SJSA1 (cell line): ENCODE measurements at regions not wholly inside any gene's neighbourhood (a gene's known extent, or its start where the extent isn't known, plus 50 kb on each side); places are given as distances from the start of the nearest gene placed in this dataset.
A peak's percentile ranks its signal among the peaks of the same experiment; 100 is the strongest.

Experiments
- DNase-seq, 2 experiments: peaks; one replicate each; pipeline ENCODE4 v3.0.0-alpha.2; 2015 to 2020; ENCODE audit warnings: low spot score in 2 of 2, low read depth in 1 of 2
- H3K27ac ChIP-seq: fragments of 250-450 bp; sonication (Bioruptor Pico); 2 replicates; pipeline ENCODE4 v1.5.1; 2020; ENCODE audit warnings: mild to moderate bottlenecking, moderate library complexity
- H3K27me3 ChIP-seq: fragments of 250-450 bp; sonication (Bioruptor Pico); replicated peaks from 2 replicates; pipeline ENCODE4 v1.5.1; 2020; ENCODE audit warnings: mild to moderate bottlenecking, moderate library complexity
- H3K36me3 ChIP-seq: fragments of 250-450 bp; sonication (Bioruptor Pico); 2 replicates; pipeline ENCODE4 v1.5.1; 2020; ENCODE audit warnings: mild to moderate bottlenecking
- H3K4me1 ChIP-seq: fragments of 250-450 bp; sonication (Bioruptor Pico); replicated peaks from 2 replicates; pipeline ENCODE4 v1.6.1; 2021; ENCODE audit warnings: mild to moderate bottlenecking
- H3K4me3 ChIP-seq: fragments of 250-450 bp; sonication (Bioruptor Pico); 2 replicates; pipeline ENCODE4 v1.5.1; 2020; ENCODE audit warnings: mild to moderate bottlenecking
- H3K9me3 ChIP-seq: fragments of 250-450 bp; sonication (Bioruptor Pico); replicated peaks from 2 replicates; pipeline ENCODE4 v1.5.1; 2020; ENCODE audit warnings: mild to moderate bottlenecking

DNA sequence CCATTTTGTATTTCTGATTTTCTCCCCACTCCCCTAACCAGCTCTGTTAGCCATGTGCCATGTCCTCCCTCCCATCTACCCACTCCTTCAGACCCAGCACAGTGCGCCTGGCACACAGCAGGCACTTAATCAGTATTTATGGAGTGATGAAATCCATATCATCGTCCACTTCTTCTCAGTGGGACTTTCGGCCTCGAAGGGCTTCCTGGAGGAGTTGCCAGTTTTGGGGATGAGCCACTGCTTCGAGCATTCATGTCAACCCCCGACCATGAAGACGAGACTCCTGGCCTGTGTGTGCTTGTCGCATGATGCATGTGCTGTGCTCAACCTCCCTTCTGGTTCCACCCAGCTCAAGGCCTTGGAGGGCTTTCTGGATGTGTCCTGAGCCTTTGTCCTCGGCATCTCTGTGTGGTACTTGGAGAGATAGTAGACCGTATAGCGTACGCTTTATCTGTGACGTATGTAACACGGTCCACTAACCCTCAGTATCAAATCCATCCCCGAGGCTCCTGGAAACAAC lies 119.5 kb upstream of the RTL1 start:
- peaks cover 29% of the 10 kb centered on the region for H3K36me3 ChIP-seq
- no peak overlapping the region for H3K27ac ChIP-seq
- no peaks in the 10 kb centered on the region for H3K27me3 ChIP-seq
- no peak overlapping the region for H3K4me3 ChIP-seq
- no peaks in the 10 kb centered on the region for H3K4me1 ChIP-seq
- 0 out of 2 replicates have a peak, but pooled peaks cover 2% of the 10 kb centered on the region for H3K9me3 ChIP-seq
- DNase-seq, result peak in 1 of 2 experiments; percentile 16

DNA sequence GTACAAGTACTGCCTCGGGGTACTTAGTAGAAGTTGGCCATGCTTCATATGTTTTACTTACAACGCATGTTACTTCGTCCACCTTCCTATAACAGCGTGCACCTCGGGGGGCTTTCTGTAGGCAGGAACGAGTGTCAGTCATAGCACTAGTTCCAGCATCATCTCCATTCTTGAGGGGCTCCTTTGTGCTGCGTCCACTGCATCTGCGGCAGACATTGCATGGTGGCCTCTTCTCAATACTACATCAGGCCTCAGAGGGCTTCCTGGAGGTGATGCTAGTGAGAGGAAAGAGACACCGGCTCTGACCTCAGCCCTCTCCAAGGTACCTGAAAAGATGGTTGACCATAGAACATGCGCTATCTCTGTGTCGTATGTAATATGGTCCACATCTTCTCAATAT lies 121.2 kb upstream of the RTL1 start:
- H3K4me1 ChIP-seq, result no peaks in the 10 kb centered on the region
- no peak for DNase-seq
- H3K27ac ChIP-seq, result no peak overlapping the region
- H3K9me3 ChIP-seq, result 0 out of 2 replicates have a peak, but pooled peaks cover 2% of the 10 kb centered on the region
- H3K27me3 ChIP-seq, result no peaks in the 10 kb centered on the region
- H3K4me3 ChIP-seq, result no peak overlapping the region
- peaks cover 30% of the 10 kb centered on the region for H3K36me3 ChIP-seq

DNA sequence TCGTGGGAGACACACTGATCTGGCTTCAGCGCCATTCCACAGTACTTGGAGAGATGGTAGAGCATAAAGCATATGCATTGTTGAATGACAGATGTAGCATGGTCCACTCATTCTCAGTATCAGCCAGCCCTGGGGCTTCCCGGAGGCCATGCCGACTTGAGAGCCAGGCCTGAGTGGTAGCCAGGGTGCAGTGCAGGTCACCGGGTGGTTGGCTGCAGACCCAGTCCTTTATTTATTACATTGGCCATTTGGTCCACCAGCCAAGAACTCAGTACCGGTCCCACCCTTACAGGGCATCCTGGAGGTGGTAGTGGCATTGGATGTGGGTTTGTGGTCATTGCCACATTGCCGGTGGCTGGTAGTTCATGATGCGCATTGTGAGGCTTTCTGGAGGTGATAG lies 121.6 kb upstream of the RTL1 start:
- Histone ChIP-seq H3K27me3 (no peaks in the 10 kb centered on the region), H3K9me3 (0 out of 2 replicates have a peak, but pooled peaks cover 2% of the 10 kb centered on the region), H3K4me3 (no peak overlapping the region), H3K27ac (no peak overlapping the region), H3K36me3 (peaks cover 32% of the 10 kb centered on the region), H3K4me1 (no peaks in the 10 kb centered on the region)
- DNase-seq, result no peak

DNA sequence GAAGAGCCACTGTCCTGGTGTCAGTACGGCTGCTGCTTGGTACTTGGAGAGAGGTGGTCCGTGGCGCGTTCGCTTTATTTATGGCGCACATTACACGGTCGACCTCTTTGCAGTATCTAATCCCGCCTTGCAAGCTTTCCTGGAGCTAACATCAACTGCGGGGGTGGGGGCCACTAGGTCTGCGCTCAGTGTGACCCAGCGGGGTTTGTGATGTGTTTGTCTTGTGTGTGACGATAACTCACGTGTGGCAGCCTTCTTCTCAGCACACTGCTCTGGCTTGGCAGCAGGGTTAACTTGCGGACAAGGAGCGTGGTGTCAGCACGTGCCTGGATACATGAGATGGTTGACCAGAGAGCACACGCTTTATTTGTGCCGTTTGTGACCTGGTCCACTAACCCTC lies 122.2 kb upstream of the RTL1 start:
- DNase-seq, result no peak
- Histone ChIP-seq H3K4me1 (no peaks in the 10 kb centered on the region), H3K27me3 (no peaks in the 10 kb centered on the region), H3K27ac (no peak overlapping the region), H3K9me3 (0 out of 2 replicates have a peak, but pooled peaks cover 2% of the 10 kb centered on the region), H3K36me3 (peaks cover 36% of the 10 kb centered on the region), H3K4me3 (no peak overlapping the region)

DNA sequence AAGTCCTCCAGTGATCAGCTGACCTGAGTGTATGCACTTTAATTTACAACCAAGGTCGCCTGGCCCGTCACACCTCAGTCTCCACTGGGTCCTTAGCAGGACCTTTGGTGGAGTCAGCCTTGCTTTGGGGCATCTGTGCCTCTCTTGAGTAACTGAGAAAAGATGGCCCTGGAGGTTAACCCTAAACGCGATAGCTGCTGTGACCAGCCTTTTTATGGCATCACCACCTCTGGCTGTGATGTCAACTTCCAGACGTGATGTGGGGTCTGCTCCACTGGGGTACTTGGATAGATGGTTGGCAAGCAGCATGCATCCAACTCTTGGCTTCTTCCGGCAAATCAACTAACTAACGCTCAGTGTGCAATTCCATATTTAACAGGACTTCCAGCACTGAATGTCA lies 122.8 kb upstream of the RTL1 start:
- Histone ChIP-seq H3K9me3 (no peaks in the 10 kb centered on the region), H3K27me3 (no peaks in the 10 kb centered on the region), H3K36me3 (peaks cover 42% of the 10 kb centered on the region), H3K4me3 (no peak overlapping the region), H3K4me1 (no peaks in the 10 kb centered on the region), H3K27ac (no peak overlapping the region)
- no peak for DNase-seq

DNA sequence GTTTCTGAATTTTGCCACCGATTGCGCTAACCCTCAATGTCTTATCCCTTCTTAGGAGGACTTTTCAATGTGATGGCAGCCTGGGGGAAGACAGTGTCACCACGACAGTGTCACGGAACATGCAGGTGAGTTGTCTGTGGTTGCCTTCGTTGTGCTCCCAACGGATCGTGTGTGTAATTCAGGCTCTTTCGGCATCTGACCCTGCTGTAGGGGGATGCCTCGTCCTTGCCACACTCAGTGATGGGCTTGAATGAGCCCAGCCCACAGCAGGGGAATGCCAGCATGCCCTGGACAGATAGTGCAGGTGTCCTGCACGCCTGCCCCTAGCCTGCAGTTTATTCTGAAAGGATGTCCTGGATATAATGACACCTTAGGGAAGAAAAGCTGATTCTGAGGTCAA lies 123.8 kb upstream of the RTL1 start:
- Histone ChIP-seq H3K4me1 (no peaks in the 10 kb centered on the region), H3K36me3 (peaks cover 44% of the 10 kb centered on the region), H3K27ac (no peak overlapping the region), H3K4me3 (no peak overlapping the region), H3K27me3 (no peaks in the 10 kb centered on the region), H3K9me3 (no peaks in the 10 kb centered on the region)
- DNase-seq, result no peak

DNA sequence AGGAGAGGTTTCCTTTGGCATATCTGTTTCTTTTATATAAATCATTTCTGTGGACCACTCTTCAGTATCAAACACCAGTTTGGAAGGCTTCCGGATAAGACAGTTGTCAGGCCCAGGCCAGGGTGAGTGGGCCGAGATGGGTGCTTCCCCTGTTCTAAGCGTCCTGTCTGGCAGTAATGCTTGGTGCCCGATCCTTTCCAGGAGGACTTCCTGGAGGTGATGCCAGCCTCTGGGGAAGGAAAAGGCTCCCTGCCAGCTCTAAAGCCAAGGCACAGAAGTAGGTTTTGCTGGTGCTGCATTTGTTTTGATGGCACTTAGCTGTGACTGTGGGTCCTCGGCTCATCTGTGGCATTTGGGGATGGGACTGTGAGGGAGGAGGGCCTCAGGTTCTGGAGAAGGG lies 124.4 kb upstream of the RTL1 start:
- H3K36me3 ChIP-seq, result peaks cover 43% of the 10 kb centered on the region
- H3K4me3 ChIP-seq, result no peak overlapping the region
- no peaks in the 10 kb centered on the region for H3K4me1 ChIP-seq
- DNase-seq, result no peak
- no peak overlapping the region for H3K27ac ChIP-seq
- no peaks in the 10 kb centered on the region for H3K27me3 ChIP-seq
- H3K9me3 ChIP-seq, result no peaks in the 10 kb centered on the region

DNA sequence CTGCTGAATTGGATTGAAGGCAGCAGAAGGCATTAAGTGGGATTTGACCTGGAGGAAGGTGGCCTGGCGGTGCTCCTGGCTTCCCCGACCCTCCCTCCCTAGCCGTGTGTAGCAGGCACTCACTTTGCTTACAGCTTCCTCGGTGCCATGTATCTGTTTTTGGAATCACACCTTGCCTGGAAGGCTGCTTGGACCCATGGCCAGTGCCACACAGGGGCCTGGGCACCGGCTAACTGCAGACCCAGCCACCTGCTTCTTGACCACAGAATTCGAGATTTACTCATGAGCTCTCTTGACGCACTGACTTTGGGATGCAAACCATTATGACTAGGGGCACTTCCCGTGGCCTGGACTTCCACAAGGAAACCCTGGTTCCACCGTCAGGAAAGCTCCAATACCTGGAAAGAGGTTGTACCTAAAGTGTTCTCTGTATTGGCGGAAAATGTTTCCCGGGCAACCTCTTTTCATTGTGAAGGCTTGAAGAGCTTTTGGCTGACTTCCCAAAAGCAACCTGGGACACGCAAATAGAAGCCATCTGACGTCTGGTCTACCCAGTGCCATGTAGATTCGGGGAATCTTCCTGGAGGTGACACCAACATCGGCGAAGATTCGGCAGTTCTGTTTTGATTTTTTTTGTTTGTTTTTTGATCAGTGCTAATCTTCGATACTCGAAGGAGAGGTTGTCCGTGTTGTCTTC lies 125.6 kb upstream of the RTL1 start:
- peaks cover 32% of the 10 kb centered on the region for H3K36me3 ChIP-seq
- H3K27ac ChIP-seq, result no peak overlapping the region
- DNase-seq, result no peak
- no peaks in the 10 kb centered on the region for H3K9me3 ChIP-seq
- no peaks in the 10 kb centered on the region for H3K4me1 ChIP-seq
- H3K27me3 ChIP-seq, result no peaks in the 10 kb centered on the region
- H3K4me3 ChIP-seq, result no peak overlapping the region

DNA sequence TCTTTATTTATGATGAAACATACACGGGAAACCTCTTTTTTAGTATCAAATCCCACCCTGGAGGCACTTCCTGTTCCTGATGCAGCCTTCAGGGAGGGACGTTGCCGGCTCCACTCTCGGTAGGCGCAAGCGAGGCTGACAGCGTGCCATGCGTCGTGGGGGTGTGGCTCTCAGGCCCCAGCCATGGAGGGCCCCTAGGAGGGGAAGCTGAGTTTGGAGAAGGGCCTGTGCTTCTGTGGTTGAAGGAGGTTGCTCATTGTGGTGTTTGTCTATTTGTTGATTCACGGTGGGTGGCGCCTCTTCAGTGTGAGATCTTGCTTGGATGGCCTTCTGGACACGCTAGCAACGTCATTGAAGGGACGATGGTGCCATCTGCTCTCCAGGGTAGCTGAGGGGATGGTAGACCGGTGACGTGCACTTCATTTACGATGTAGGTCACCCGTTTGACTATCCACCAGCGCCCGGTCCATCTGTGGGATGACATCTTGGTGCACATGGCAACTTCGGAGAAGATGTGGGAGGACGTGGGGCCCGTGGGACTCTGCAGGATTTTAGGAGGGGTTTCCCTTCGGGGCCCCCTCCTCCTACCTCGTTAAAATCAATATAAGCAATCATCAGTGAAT lies 126.3 kb upstream of the RTL1 start:
- H3K36me3 ChIP-seq, result peaks cover 27% of the 10 kb centered on the region
- no peak overlapping the region for H3K4me3 ChIP-seq
- no peaks in the 10 kb centered on the region for H3K4me1 ChIP-seq
- no peaks in the 10 kb centered on the region for H3K27me3 ChIP-seq
- no peak for DNase-seq
- H3K27ac ChIP-seq, result no peak overlapping the region
- no peaks in the 10 kb centered on the region for H3K9me3 ChIP-seq

DNA sequence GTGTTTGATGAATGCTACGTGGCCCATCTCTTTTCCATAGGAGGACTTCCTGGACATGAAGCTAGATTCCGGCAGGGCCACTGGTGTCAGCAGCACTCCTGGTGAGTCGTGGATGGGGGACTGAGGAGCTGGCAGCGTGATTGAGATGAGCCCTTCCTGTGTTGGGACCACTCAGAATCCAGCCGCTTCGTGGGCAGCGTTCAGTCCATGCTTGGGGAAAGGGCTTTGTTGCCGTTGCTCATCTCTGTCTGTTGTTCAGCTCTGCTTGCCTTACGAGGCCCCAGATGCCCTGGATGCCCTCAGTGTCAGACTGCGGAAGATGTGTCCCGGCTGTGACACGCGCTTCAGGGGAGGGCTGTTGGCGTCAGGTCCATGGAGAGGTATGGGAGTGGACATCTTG lies 127.1 kb upstream of the RTL1 start:
- Histone ChIP-seq H3K27me3 (no peaks in the 10 kb centered on the region), H3K27ac (no peak overlapping the region), H3K4me3 (no peak overlapping the region), H3K9me3 (no peaks in the 10 kb centered on the region), H3K36me3 (peaks cover 21% of the 10 kb centered on the region), H3K4me1 (no peaks in the 10 kb centered on the region)
- DNase-seq, result no peak

DNA sequence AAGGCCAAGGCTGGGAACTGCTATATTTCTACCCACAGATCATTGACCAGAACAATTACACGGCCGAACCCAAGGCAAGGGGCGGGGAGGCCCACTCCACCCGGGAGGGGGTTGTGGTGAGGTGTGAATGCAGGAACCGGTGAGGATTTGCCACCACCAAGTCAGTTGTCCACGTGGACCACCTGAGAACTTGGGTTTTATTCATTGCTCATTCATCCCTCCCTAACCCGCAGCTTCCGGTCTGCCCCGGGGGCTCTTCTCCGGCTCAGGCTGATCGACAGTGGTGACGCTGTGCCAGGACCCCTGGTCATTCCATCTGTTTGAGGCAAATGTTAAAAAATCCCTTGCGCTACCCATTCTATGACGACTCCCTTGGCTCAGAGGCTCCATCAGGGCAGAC lies 127.7 kb upstream of the RTL1 start:
- Histone ChIP-seq H3K4me3 (no peak overlapping the region), H3K9me3 (no peaks in the 10 kb centered on the region), H3K27ac (no peak overlapping the region), H3K4me1 (no peaks in the 10 kb centered on the region), H3K36me3 (peaks cover 27% of the 10 kb centered on the region), H3K27me3 (no peaks in the 10 kb centered on the region)
- no peak for DNase-seq

DNA sequence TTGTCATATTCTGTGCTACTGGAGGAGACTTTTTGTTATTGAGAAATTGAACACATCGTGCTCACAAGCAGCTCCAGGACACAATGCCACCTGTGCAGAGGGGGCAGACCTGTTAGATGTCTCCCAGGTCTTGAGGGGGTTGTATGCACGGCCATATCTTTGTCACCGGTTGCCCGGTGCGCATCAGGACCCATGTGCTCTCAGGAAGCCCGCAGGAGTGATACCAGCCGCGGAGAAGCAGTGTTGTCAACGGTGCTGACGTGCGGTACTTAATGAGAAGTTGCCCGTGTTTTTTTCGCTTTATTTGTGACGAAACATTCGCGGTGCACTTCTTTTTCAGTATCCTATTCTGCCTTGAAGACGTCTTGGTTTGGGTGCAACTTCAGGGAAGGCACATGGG lies 128.2 kb upstream of the RTL1 start:
- no peak for DNase-seq
- Histone ChIP-seq H3K27ac (no peak overlapping the region), H3K9me3 (no peaks in the 10 kb centered on the region), H3K4me1 (no peaks in the 10 kb centered on the region), H3K4me3 (no peak overlapping the region), H3K27me3 (no peaks in the 10 kb centered on the region), H3K36me3 (peaks cover 30% of the 10 kb centered on the region)

DNA sequence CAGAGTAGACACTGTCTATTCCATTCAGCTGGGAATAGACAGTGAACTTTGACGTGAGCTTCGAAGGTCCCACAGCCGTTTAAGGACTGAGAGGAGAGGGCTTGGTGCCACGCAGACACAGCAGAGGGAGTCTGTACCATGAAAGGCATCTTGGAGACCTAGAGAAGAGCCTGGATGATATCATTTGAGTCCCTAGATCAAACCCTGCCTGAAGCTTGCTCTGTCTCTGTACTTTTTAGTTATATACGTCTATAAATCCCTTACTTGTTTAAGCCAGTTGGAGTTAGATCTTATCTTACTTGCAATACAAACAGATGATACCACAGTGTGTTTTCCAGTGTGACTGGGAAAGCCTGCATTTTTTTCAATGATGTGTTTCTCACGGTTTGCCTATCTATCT lies 128.9 kb upstream of the RTL1 start:
- Histone ChIP-seq H3K4me1 (no peaks in the 10 kb centered on the region), H3K36me3 (peaks cover 36% of the 10 kb centered on the region), H3K9me3 (no peaks in the 10 kb centered on the region), H3K4me3 (no peak overlapping the region), H3K27me3 (no peaks in the 10 kb centered on the region), H3K27ac (no peak overlapping the region)
- no peak for DNase-seq

DNA sequence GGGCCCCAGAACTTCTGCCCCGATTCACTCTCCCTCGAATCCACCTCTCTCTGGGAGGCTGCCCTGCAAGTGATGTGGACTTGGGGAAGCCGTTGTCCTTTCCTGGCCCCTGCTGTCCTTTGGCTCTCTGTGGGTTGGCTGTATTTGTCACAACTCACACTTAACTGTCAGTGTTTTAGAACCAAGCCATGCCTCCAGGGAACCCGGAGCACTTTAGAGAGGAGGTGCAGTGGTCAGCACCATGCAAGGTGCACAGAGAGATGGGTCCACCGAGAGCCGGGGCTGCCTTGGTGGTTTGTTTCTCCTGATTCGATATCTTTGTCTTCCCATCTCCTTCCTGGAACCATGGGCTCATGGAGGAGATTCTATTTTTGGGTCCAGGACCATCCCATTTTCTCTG lies 129.5 kb upstream of the RTL1 start:
- Histone ChIP-seq H3K27me3 (no peaks in the 10 kb centered on the region), H3K27ac (no peak overlapping the region), H3K9me3 (no peaks in the 10 kb centered on the region), H3K4me1 (no peaks in the 10 kb centered on the region), H3K4me3 (no peak overlapping the region), H3K36me3 (peaks cover 35% of the 10 kb centered on the region)
- DNase-seq, result no peak
